SK-N-DZ (cell line): ENCODE measurements at regions not wholly inside any gene's neighbourhood (a gene's known extent, or its start where the extent isn't known, plus 50 kb on each side); places are given as distances from the start of the nearest gene placed in this dataset.

Experiments
- DNase-seq: peaks from one replicate; pipeline ENCODE4 v3.0.0-alpha.2; 2015; ENCODE audit warnings: low spot score

GRCh38 chr12:65623507-65623906 is 200.8 kb upstream of the HMGA2 start:
- DNase-seq: no peak

DNA sequence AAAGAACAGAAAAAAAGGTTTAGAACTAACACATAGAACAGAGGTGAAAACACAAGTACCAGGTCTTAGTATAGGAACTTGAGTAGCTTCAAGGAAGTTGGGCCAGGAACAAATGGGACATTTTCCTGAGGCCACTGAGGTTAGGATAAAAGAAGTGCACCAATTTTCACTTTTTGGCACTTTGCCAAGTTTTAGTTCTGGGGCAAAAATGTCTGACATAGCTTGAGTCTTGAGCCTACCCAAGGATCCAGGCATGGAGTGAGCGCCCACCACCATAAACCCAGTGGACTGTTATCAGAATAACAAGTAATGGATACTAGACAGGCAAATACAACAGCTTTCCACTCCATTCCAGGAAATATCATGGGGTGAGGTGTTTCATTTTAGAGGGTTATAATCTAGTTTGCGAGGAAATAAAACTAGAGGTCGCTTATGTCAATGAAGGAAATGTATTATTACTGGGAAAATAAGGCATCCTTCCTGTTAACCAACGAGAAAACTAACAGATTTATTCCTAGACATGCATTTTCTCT is 199.7 kb upstream of the HMGA2 start:
- no peak for DNase-seq

- no peak for DNase-seq
Observed at GRCh38 chr12:65628061-65628460, 196.2 kb upstream of the HMGA2 start.

- no peak for DNase-seq
Observed at GRCh38 chr12:65630555-65630954, 193.7 kb upstream of the HMGA2 start.

GRCh38 chr12:65631621-65632111 is 192.6 kb upstream of the HMGA2 start:
- DNase-seq: no peak

DNA sequence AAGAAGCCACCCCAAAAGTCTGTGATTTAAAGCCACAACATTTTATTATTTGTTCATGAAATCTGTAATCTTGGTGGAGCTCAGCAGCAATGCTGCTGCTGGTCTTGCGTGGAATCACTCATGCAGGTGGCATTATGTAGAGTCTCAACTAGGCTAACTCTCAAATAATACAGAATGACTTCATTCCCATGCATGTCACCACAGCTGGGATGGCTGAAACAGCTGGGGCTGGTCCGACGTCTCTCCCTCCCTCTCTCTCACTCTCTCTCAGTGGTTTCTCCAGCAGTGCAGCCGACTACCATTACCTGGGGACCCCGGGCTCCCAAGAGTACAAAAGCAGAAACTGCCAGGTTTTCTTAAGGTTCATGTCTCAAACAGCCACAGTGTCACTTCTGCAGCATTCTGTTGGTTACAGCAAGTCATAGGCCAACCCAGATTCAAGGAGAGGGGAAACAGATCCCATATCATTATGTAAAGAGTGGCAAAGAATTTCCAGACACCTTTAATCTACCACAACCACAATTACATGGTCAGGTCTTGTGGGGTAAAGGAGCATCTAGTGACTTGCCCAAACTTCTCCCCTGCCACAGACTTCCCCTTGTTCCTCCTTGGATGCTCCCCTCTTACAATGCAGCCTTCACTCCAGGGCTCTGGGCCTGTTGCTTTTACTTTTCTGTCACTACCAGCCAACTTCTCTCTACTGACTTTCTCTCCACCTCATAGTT is 192.0 kb upstream of the HMGA2 start:
- no peak for DNase-seq

DNA sequence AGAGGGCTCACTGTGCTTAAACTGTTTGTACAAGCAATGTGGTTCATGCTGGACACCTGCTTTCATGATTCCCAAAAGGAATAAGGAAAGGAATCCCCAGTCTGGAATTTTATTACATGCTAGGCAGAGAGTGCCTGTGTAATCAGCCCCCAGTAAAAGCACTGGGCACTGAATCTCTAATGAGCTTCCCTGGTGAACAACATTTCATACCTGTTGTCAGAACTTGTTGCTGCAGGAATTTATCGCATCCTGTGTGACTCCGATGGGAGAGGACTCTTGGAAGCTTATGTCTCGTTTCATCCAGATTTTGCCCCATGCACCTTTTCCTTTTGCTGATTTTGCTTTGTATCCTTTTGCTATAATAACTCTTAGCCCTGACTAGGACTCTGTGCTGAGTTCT is 190.2 kb upstream of the HMGA2 start:
- no peak for DNase-seq

GRCh38 chr12:65634626-65635331 is 189.5 kb upstream of the HMGA2 start:
- DNase-seq: no peak

GRCh38 chr12:65636436-65636835 is 187.8 kb upstream of the HMGA2 start:
- no peak for DNase-seq

DNA sequence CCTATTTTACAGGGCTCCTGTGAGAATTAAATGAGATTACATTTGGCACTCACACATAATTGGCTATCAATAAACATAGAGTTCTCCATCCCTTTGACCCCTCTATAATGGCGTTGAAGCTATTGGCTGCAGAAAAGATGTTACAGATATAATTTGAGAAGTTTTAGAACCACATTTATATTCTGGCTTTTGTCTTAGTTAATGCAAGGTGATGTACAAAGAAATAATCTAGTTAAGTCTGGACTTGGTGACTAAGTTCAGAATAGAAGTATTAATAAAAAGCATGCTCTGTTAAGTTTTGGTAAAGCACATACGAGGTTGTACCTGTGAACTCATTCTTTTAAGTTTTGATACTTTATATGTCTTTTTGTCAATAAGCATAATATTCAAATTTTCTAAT is 187.1 kb upstream of the HMGA2 start:
- no peak for DNase-seq

GRCh38 chr12:65637774-65638173 is 186.5 kb upstream of the HMGA2 start:
- DNase-seq: no peak

- DNase-seq: no peak
Observed at GRCh38 chr12:65638324-65638723, 186.0 kb upstream of the HMGA2 start.

GRCh38 chr12:65640489-65640901 is 183.8 kb upstream of the HMGA2 start:
- no peak for DNase-seq

- DNase-seq: no peak
Observed at GRCh38 chr12:65642061-65642661, 182.1 kb upstream of the HMGA2 start.

GRCh38 chr12:65643171-65643570 is 181.1 kb upstream of the HMGA2 start:
- DNase-seq: no peak

GRCh38 chr12:65643595-65644386 is 180.5 kb upstream of the HMGA2 start:
- DNase-seq: no peak

DNA sequence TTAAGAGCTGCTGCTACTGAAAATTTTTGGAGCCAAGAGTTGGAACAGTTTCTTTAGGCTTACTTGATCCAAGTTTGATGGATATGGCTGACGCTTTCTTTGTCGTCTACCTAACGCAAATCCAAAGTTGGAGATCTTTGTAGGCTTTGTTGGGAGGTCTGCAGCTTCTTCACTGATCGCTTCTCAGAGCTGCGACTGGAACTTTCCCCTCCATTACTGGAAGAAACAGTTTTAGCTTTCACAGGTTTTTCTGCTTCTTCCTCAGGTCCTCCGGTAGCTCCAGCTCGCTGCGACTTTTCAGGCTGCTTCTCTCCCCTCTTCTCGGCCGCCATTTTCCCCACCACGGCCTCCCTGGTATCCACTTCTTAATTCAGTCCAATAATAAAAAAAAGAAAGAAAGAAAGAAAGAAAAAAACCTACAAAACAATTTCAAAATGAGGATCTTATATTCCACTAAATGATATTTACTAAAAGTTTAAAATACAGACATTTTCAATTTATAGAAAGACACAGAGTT is 178.1 kb upstream of the HMGA2 start:
- no peak for DNase-seq

GRCh38 chr12:65647074-65647473 is 177.2 kb upstream of the HMGA2 start:
- DNase-seq: no peak

- DNase-seq: no peak
Observed at GRCh38 chr12:65648461-65648860, 175.8 kb upstream of the HMGA2 start.

DNA sequence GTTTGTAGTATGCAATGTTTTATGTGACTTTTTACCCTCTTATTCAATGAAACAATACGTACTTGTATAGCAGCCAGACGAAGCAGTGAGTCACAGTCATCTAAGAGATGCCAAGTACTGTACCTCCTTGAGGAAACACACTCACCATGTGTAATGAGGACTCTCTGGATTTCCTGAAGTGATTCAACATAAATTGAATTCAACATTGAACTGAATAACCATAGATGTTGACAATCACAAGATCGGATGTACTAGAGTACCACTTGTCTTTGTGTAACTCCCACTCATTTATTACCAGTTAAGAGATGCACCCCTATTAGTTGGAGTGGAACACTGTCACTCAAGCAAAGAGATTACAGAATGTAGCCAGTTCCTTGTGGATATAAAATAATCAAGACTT is 175.2 kb upstream of the HMGA2 start:
- DNase-seq: no peak

GRCh38 chr12:65651060-65651459 is 173.2 kb upstream of the HMGA2 start:
- no peak for DNase-seq
